Ishikawa (cell line): ENCODE measurements at regions not wholly inside any gene's neighbourhood (a gene's known extent, or its start where the extent isn't known, plus 50 kb on each side); places are given as distances from the start of the nearest gene placed in this dataset.

ENCODE experiments used
- CEBPB ChIP-seq: IDR thresholded peaks from 2 replicates; pipeline ENCODE4 v1.6.1; 2012
- CREB1 ChIP-seq: IDR thresholded peaks from 2 replicates; pipeline ENCODE4 v1.6.1; 2012; ENCODE audit warnings: low read depth
- EGR1 ChIP-seq: IDR thresholded peaks from 2 replicates; pipeline ENCODE4 v1.6.1; 2012
- EP300 ChIP-seq: IDR thresholded peaks from 2 replicates; pipeline ENCODE4 v1.6.1; 2012; ENCODE audit warnings: borderline replicate concordance
- FOXM1 ChIP-seq: IDR thresholded peaks from 2 replicates; pipeline ENCODE4 v1.6.1; 2012; ENCODE audit warnings: low read depth, borderline replicate concordance
- MAX ChIP-seq: IDR thresholded peaks from 2 replicates; pipeline ENCODE4 v1.6.1; 2012
- NFIC ChIP-seq: IDR thresholded peaks from 2 replicates; pipeline ENCODE4 v1.6.1; 2012
- RAD21 ChIP-seq: IDR thresholded peaks from 2 replicates; pipeline ENCODE4 v1.6.1; 2012; ENCODE audit warnings: low read depth
- REST ChIP-seq: IDR thresholded peaks from 2 replicates; pipeline ENCODE4 v1.6.1; 2012; ENCODE audit warnings: low read depth, mild to moderate bottlenecking
- TAF1 ChIP-seq: IDR thresholded peaks from 2 replicates; pipeline ENCODE4 v1.6.1; 2012; ENCODE audit warnings: low read depth, mild to moderate bottlenecking
- TCF12 ChIP-seq: IDR thresholded peaks from 2 replicates; pipeline ENCODE4 v1.6.1; 2012; ENCODE audit warnings: low read depth
- TEAD4 ChIP-seq: IDR thresholded peaks from 2 replicates; pipeline ENCODE4 v1.6.1; 2012
- USF1 ChIP-seq: IDR thresholded peaks from 2 replicates; pipeline ENCODE4 v1.6.1; 2012
- YY1 ChIP-seq: IDR thresholded peaks from 2 replicates; pipeline ENCODE4 v1.6.1; 2012; ENCODE audit warnings: low read depth
- ZBTB7A ChIP-seq: IDR thresholded peaks from 2 replicates; pipeline ENCODE4 v1.6.1; 2012; ENCODE audit warnings: low read depth

- TF ChIP-seq EGR1 = no peak
- TF ChIP-seq TCF12 = no peak
- no peak for TF ChIP-seq TAF1
- no peak for TF ChIP-seq CEBPB
- no peak for TF ChIP-seq EP300
- no peak for TF ChIP-seq YY1
- TF ChIP-seq TEAD4 = no peak
- TF ChIP-seq MAX = no peak
- no peak for TF ChIP-seq REST
- TF ChIP-seq CREB1 = no peak
- no peak for TF ChIP-seq NFIC
- no peak for TF ChIP-seq ZBTB7A
Observed at GRCh38 chr4:27248829-27249228, 388.2 kb downstream of the STIM2 start.

GRCh38 chr4:27251771-27252170 is 391.1 kb downstream of the STIM2 start:
- no peak for TF ChIP-seq NFIC
- TF ChIP-seq YY1 = no peak
- no peak for TF ChIP-seq RAD21
- no peak for TF ChIP-seq EP300
- no peak for TF ChIP-seq CREB1
- no peak for TF ChIP-seq TAF1
- TF ChIP-seq ZBTB7A = no peak
- no peak for TF ChIP-seq EGR1
- TF ChIP-seq FOXM1 = no peak
- no peak for TF ChIP-seq USF1
- TF ChIP-seq TCF12 = no peak
- no peak for TF ChIP-seq CEBPB
- TF ChIP-seq MAX = no peak
- TF ChIP-seq TEAD4 = no peak

- TF ChIP-seq YY1 = no peak
- no peak for TF ChIP-seq REST
- TF ChIP-seq EP300 = no peak
- no peak for TF ChIP-seq NFIC
- no peak for TF ChIP-seq FOXM1
- TF ChIP-seq MAX = no peak
- no peak for TF ChIP-seq USF1
- no peak for TF ChIP-seq CREB1
- TF ChIP-seq ZBTB7A = no peak
- no peak for TF ChIP-seq CEBPB
- no peak for TF ChIP-seq TCF12
- no peak for TF ChIP-seq TAF1
Observed at GRCh38 chr4:27267339-27267969, 406.8 kb downstream of the STIM2 start.

GRCh38 chr4:27267970-27268355 is 407.3 kb downstream of the STIM2 start:
- no peak for TF ChIP-seq CEBPB
- TF ChIP-seq NFIC = no peak
- no peak for TF ChIP-seq TAF1
- no peak for TF ChIP-seq REST
- no peak for TF ChIP-seq RAD21
- TF ChIP-seq USF1 = no peak
- no peak for TF ChIP-seq MAX
- no peak for TF ChIP-seq EP300
- no peak for TF ChIP-seq FOXM1
- TF ChIP-seq EGR1 = no peak
